GM18507 (cell line): ENCODE measurements at regions not wholly inside any gene's neighbourhood (a gene's known extent, or its start where the extent isn't known, plus 50 kb on each side); places are given as distances from the start of the nearest gene placed in this dataset.

ENCODE experiments used
- DNase-seq: peaks from one replicate; pipeline ENCODE4 v3.0.0; 2011; ENCODE audit warnings: low read depth; ENCODE audit not compliant: insufficient read length; ENCODE audit errors: extremely low spot score
- FAIRE-seq: peaks from 2 replicates; lab custom pipeline; 2011; peaks lifted over from hg19 to GRCh38; lab: Jason Lieb, UNC

- FAIRE-seq (no peak), DNase-seq (no peak)
Measured at GRCh38 chr22:49616356-49617231, 211.1 kb downstream of the BRD1 start.

DNA sequence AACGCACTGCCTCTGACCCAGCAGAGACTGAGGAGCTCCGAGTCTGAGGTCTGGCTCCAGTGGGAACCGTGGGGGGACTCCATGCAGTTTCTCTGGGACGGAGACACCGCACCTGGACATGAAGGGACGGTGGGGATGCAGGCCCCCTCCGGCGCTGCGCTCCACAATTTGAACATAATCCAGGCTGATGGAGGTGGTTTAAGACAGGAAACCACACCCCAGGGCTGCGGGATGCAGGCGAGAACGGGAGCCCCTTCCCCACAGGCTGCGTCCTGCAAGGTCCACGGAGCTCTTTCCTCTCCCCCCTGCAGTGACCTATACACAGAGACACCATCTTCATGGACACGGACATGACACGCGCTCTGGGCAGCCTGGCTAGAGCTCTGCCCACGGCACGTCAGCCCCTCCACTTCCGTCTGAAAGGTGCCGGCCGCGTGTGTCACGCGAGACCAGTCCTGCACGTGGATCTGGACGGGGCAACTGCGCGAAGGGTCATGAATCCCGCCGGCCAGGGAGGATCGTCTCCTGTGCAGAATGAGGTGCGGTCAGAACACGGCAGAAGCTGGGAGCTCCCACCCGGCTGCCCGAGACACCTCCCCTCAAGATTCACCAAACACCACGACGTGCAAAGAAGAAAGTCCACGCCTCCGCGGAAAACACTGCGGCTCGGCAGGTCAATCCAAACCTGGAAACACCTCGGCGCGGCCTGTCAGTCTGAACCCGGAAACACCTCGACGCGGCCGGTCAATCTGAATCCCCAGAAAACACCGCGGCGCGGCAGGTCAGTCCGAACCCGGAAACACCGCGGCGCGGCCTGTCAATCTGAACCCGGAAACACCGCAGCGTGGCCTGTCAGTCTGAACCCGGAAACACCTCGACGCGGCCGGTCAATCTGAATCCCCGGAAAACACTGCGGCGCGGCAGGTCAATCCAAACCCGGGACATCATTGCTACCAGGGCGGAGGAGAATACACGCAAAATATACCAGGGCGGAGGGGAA is 212.4 kb downstream of the BRD1 start:
- FAIRE-seq = no peak

DNA sequence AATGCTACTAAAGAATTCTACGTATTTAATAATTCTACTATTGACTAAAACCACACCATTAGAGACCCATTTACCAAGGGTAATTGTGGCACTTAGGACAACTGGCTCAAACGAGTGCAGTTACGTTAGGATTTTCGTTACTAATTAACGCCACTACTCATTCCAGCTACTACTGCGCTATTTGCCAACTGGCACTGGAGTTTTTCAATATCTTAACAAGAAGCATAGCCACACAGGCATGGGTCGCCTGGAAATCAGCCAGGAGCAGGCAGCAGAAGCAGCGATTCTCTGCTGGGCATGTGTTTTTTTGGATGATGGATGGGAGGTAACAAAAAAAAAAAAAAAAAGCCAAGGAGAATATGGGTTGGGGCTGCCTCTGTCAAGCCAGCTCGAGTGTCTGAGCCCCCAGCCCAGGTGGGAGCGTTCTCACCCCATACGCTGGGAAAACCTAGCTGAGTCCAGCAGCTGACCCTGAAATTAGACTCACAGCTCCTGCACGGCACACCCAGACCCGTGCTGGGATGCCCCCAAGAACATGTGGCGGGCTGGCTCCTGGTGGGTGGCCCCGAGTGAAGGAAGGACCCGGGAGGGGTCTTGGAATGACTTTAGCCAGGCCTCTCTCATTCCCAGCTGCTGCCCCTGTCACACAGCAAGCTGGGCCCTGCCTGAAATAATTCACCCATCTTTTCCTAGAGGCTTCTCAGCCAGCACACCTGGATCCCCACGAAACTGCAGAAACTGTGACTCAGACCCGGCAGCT is 214.0 kb downstream of the BRD1 start:
- FAIRE-seq = no peak

More for the DNA sequence above, 212.4 kb downstream of the BRD1 start:
- no peak for DNase-seq

DNA sequence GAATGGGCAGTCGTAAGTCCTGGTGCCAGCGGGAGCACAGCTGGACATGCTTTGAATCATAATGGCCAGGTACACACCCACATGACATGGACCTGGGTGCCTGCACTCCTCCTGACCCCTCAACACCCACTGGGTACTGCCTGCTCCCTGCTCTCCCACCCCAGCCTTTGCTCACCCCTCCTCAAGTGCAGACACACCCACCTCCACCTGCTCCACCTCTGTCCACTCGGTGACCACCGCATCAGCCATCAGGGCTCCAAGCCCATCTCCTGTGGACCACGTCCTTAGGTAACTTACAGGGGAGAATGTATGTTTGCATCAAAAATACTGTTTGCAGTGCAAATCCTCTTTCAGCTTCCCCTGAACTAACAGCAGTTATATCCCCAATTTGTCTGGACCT is 214.6 kb downstream of the BRD1 start:
- DNase-seq (no peak), FAIRE-seq (no peak)

More for the DNA sequence above, 214.0 kb downstream of the BRD1 start:
- no peak for DNase-seq

GRCh38 chr22:49609207-49609876 is 218.3 kb downstream of the BRD1 start:
- FAIRE-seq (no peak), DNase-seq (no peak)

GRCh38 chr22:49608660-49609059 is 219.0 kb downstream of the BRD1 start:
- DNase-seq (no peak), FAIRE-seq (no peak)

- no peak for DNase-seq
- no peak for FAIRE-seq
Measured at GRCh38 chr22:49608228-49608627, 219.4 kb downstream of the BRD1 start.

DNA sequence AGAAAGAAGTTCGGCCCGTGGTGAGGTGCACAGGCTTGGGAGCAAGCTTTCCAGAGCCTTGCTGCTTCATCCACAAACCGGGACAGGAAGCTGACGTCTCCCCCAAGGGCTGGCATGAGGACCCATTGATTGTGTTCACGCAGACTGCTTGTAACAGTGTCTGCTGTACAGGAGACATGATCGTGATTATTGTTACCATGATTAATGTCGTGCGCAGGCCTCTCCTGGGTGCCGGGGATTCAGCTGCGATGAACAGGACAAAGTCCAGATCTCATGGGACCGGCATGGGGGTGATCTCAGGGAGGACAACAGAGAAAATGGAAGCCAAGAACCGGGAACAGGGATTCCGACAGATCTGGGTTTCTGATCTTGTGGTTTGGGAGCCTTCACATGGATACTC is 219.9 kb downstream of the BRD1 start:
- FAIRE-seq (no peak), DNase-seq (no peak)

- DNase-seq (no peak), FAIRE-seq (no peak)
Measured at GRCh38 chr22:49606562-49607290, 220.9 kb downstream of the BRD1 start.

GRCh38 chr22:49604732-49605302 is 222.9 kb downstream of the BRD1 start:
- no peak for DNase-seq
- FAIRE-seq = no peak

- DNase-seq = no peak
- no peak for FAIRE-seq
Measured at GRCh38 chr22:49603016-49603415, 224.7 kb downstream of the BRD1 start.

DNA sequence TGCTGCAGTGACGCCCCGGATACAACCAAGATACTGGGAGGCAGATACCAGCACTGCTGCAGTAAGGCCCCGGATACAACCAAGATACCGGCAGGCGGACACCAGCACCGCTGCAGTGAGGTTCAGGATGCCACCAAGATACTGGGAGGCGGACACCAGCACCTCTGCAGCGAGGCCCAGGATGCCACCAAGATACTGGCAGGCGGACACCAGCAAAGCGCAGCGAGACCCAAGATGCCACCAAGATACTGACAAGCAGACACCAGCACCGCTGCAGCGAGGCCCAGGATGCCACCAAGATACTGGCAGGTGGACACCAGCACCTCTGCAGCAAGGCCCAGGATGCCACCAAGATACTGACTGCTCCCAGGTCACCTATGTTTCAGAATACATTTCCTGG is 225.2 kb downstream of the BRD1 start:
- DNase-seq (no peak), FAIRE-seq (no peak)

GRCh38 chr22:49601614-49602321 is 225.9 kb downstream of the BRD1 start:
- FAIRE-seq (no peak), DNase-seq (no peak)

GRCh38 chr22:49600891-49601431 is 226.7 kb downstream of the BRD1 start:
- no peak for DNase-seq
- FAIRE-seq = no peak

- FAIRE-seq = no peak
- DNase-seq = no peak
Measured at GRCh38 chr22:49600468-49600867, 227.2 kb downstream of the BRD1 start.

DNA sequence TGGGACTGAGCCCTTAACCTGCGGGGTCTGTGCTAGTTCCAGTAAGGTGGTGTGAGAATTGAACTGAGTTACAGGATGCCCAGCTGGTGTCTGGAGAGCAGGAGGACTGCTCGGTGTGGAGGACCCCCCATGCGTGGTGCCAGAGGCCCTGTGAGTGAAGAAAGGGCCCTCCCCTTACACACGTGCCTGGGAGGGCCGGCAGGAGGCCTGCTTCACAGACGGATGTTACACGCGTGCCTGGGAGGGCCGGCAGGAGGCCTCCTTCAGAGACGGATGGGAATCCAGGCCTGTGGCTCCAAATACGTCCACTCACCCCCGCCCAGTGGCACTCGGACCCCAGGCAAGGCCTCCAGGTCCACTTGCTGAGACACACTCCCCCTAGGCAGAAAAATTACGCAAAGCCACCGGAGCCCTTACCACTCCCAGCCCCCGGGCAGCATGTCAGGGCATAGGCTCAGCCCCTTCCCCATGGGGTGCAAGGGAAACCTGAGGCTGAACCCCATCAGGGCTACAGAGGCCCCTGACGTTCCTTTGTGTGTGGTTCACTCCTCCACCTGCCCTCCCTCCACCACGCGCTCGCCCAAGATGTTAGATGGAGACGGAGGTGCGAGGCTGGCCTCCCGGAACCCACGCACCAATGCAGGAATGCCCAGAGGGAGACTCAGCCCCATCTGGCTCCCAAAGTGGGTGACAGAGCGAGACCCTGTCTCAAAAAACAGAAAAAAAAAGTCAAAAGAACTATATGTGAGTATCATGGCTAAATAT is 227.8 kb downstream of the BRD1 start:
- DNase-seq (no peak), FAIRE-seq (no peak)

GRCh38 chr22:49599039-49599438 is 228.6 kb downstream of the BRD1 start:
- DNase-seq (no peak), FAIRE-seq (no peak)
